GM19468 (cell line): ENCODE measurements at regions not wholly inside any gene's neighbourhood (a gene's known extent, or its start where the extent isn't known, plus 50 kb on each side); places are given as distances from the start of the nearest gene placed in this dataset.
"Not testable (repeated sequence)": the region's sequence is repeated elsewhere in the genome, so short reads cannot be mapped to it uniquely, and the experiment has no call there.

Experiments used
- ATAC-seq: cut with Tn5 transposase; IDR thresholded peaks from one replicate; pipeline ENCODE4 v1.9.1; 2021; ENCODE audit warnings: mild to moderate bottlenecking, moderate library complexity, moderate number of reproducible peaks; ENCODE audit not compliant: unreplicated experiment; ENCODE audit errors: extremely low read depth

GRCh38 chr10:46198516-46198915 lies 88.3 kb upstream of the ANTXRL start:
- no peak for ATAC-seq

GRCh38 chr10:46202405-46202804 lies 84.4 kb upstream of the ANTXRL start:
- not testable (repeated sequence) for ATAC-seq

- ATAC-seq: not testable (repeated sequence)
These were observed 82.2 kb upstream of the ANTXRL start for GRCh38 chr10:46204482-46205102.

- ATAC-seq: not testable (repeated sequence)
These were observed 76.4 kb upstream of the ANTXRL start for GRCh38 chr10:46210427-46210826.

GRCh38 chr10:46215426-46215825 lies 71.4 kb upstream of the ANTXRL start:
- no peak for ATAC-seq

GRCh38 chr10:46216003-46216634 lies 70.7 kb upstream of the ANTXRL start:
- no peak for ATAC-seq

- ATAC-seq: no peak
These were observed 69.7 kb upstream of the ANTXRL start for GRCh38 chr10:46216836-46217751.

GRCh38 chr10:46217752-46218453 lies 68.9 kb upstream of the ANTXRL start:
- ATAC-seq: no peak

- ATAC-seq: no peak
These were observed 67.9 kb upstream of the ANTXRL start for GRCh38 chr10:46218921-46219320.

GRCh38 chr10:46219431-46219990 lies 67.3 kb upstream of the ANTXRL start:
- ATAC-seq: not testable (repeated sequence)

- ATAC-seq: no peak
These were observed 66.6 kb upstream of the ANTXRL start for GRCh38 chr10:46220187-46220586.

- no peak for ATAC-seq
These were observed 65.8 kb upstream of the ANTXRL start for GRCh38 chr10:46220872-46221538.

- no peak for ATAC-seq
These were observed 64.3 kb upstream of the ANTXRL start for GRCh38 chr10:46222364-46222935.

GRCh38 chr10:46223064-46223480 lies 63.7 kb upstream of the ANTXRL start:
- ATAC-seq: no peak

- no peak for ATAC-seq
These were observed 63.0 kb upstream of the ANTXRL start for GRCh38 chr10:46223626-46224413.

GRCh38 chr10:46224414-46224682 lies 62.4 kb upstream of the ANTXRL start:
- ATAC-seq: no peak

GRCh38 chr10:46225597-46225996 lies 61.2 kb upstream of the ANTXRL start:
- ATAC-seq: no peak

- no peak for ATAC-seq
These were observed 60.6 kb upstream of the ANTXRL start for GRCh38 chr10:46226232-46226631.
